Fibroblast of gingiva (primary cell): ENCODE measurements at regions not wholly inside any gene's neighbourhood (a gene's known extent, or its start where the extent isn't known, plus 50 kb on each side); places are given as distances from the start of the nearest gene placed in this dataset.

Source experiments
- DNase-seq: peaks from one replicate; pipeline ENCODE4 v3.0.0-alpha.2; 2011; ENCODE audit warnings: low read depth

GRCh38 chr10:128932071-128932820 is 534.8 kb upstream of the MGMT start:
- no peak for DNase-seq

GRCh38 chr10:128934492-128934891 is 532.5 kb upstream of the MGMT start:
- DNase-seq = no peak

- no peak for DNase-seq
These were observed 530.6 kb upstream of the MGMT start for GRCh38 chr10:128936392-128936791.

GRCh38 chr10:128938558-128938957 is 528.5 kb upstream of the MGMT start:
- no peak for DNase-seq

- no peak for DNase-seq
These were observed 527.0 kb upstream of the MGMT start for GRCh38 chr10:128940081-128940480.

- DNase-seq = no peak
These were observed 523.9 kb upstream of the MGMT start for GRCh38 chr10:128943111-128943510.

- no peak for DNase-seq
These were observed 521.6 kb upstream of the MGMT start for GRCh38 chr10:128945398-128945797.

GRCh38 chr10:128950159-128950915 is 516.7 kb upstream of the MGMT start:
- no peak for DNase-seq

GRCh38 chr10:128950916-128951275 is 516.1 kb upstream of the MGMT start:
- no peak for DNase-seq

- DNase-seq = no peak
These were observed 514.2 kb upstream of the MGMT start for GRCh38 chr10:128952856-128953255.

GRCh38 chr10:128956149-128956548 is 510.9 kb upstream of the MGMT start:
- no peak for DNase-seq

- DNase-seq = no peak
These were observed 509.8 kb upstream of the MGMT start for GRCh38 chr10:128957221-128957620.

- DNase-seq = no peak
These were observed 508.0 kb upstream of the MGMT start for GRCh38 chr10:128958834-128959690.

GRCh38 chr10:128959746-128960145 is 507.3 kb upstream of the MGMT start:
- DNase-seq = no peak

GRCh38 chr10:128960517-128960916 is 506.5 kb upstream of the MGMT start:
- DNase-seq = no peak

- DNase-seq = no peak
These were observed 504.9 kb upstream of the MGMT start for GRCh38 chr10:128962182-128962581.

GRCh38 chr10:128963211-128964099 is 503.6 kb upstream of the MGMT start:
- DNase-seq = no peak

GRCh38 chr10:128964100-128964403 is 503.0 kb upstream of the MGMT start:
- no peak for DNase-seq

- no peak for DNase-seq
These were observed 498.9 kb upstream of the MGMT start for GRCh38 chr10:128967980-128968756.

GRCh38 chr10:128969551-128969950 is 497.5 kb upstream of the MGMT start:
- no peak for DNase-seq
